HEK293T (cell line): ENCODE measurements at regions not wholly inside any gene's neighbourhood (a gene's known extent, or its start where the extent isn't known, plus 50 kb on each side); places are given as distances from the start of the nearest gene placed in this dataset.

Source experiments
- CTCF ChIA-PET: fragments of 350-600 bp; formaldehyde crosslinking; extraction: SDS; loops from one replicate; lab custom pipeline; 2021; ENCODE audit warnings: antibody characterized with exemption, inconsistent platforms; lab: Yijun Ruan, JAX
- POLR2A ChIA-PET: fragments of 350-600 bp; formaldehyde crosslinking; extraction: SDS; loops from one replicate; lab custom pipeline; 2020; ENCODE audit warnings: antibody characterized with exemption, inconsistent platforms; lab: Yijun Ruan, JAX
- DNase-seq: peaks from one replicate; pipeline ENCODE4 v3.0.0; 2012; ENCODE audit warnings: mixed read lengths; ENCODE audit errors: extremely low spot score
- ARNT ChIP-seq: fragments of 450-650 bp; IDR thresholded peaks from 2 replicates; pipeline ENCODE4 v1.6.1; 2017; ENCODE audit warnings: mild to moderate bottlenecking
- BHLHE40 ChIP-seq: fragments of 450-650 bp; IDR thresholded peaks from 2 replicates; pipeline ENCODE4 v1.6.1; 2016; ENCODE audit warnings: mild to moderate bottlenecking, moderate library complexity, borderline replicate concordance
- CTBP1 ChIP-seq: fragments of 450-650 bp; IDR thresholded peaks from 2 replicates; pipeline ENCODE4 v1.6.1; 2016; ENCODE audit warnings: borderline replicate concordance
- ELF4 ChIP-seq: fragments of 450-650 bp; IDR thresholded peaks from 2 replicates; pipeline ENCODE4 v1.6.1; 2017; ENCODE audit warnings: antibody characterized with exemption
- FOXA1 ChIP-seq: fragments of 450-650 bp; IDR thresholded peaks from 2 replicates; pipeline ENCODE4 v1.6.1; 2016; ENCODE audit warnings: mild to moderate bottlenecking
- FOXK2 ChIP-seq: fragments of 450-650 bp; IDR thresholded peaks from 2 replicates; pipeline ENCODE4 v1.6.1; 2016; ENCODE audit warnings: mild to moderate bottlenecking
- FOXM1 ChIP-seq: fragments of 450-650 bp; IDR thresholded peaks from 2 replicates; pipeline ENCODE4 v1.6.1; 2017; ENCODE audit warnings: mild to moderate bottlenecking, borderline replicate concordance
- HDGF ChIP-seq: fragments of 450-650 bp; IDR thresholded peaks from 2 replicates; pipeline ENCODE4 v1.6.1; 2017; ENCODE audit warnings: antibody characterized with exemption, borderline replicate concordance
- L3MBTL2 ChIP-seq: fragments of 450-650 bp; conservative IDR thresholded peaks from 2 replicates; pipeline ENCODE4 v1.6.1; 2016; ENCODE audit warnings: mild to moderate bottlenecking
- LEF1 ChIP-seq: fragments of 450-650 bp; IDR thresholded peaks from 2 replicates; pipeline ENCODE4 v1.6.1; 2017; ENCODE audit warnings: mild to moderate bottlenecking, borderline replicate concordance
- NFRKB ChIP-seq: fragments of 450-650 bp; IDR thresholded peaks from 2 replicates; pipeline ENCODE4 v1.6.1; 2016; ENCODE audit warnings: mild to moderate bottlenecking, moderate library complexity
- SP1 ChIP-seq: fragments of 450-650 bp; IDR thresholded peaks from 2 replicates; pipeline ENCODE4 v1.6.1; 2017
- SUZ12 ChIP-seq: fragments of 450-650 bp; IDR thresholded peaks from 2 replicates; pipeline ENCODE4 v1.6.1; 2016; ENCODE audit warnings: mild to moderate bottlenecking
- TARDBP ChIP-seq: fragments of 450-650 bp; IDR thresholded peaks from 2 replicates; pipeline ENCODE4 v1.6.1; 2016
- ZNF384 ChIP-seq: fragments of 450-650 bp; IDR thresholded peaks from 2 replicates; pipeline ENCODE4 v1.6.1; 2016
- TF ChIP-seq, protein P1 (sequence below): fragments of 450-650 bp; IDR thresholded peaks from 2 replicates; pipeline ENCODE4 v1.6.1; 2016

DNA sequence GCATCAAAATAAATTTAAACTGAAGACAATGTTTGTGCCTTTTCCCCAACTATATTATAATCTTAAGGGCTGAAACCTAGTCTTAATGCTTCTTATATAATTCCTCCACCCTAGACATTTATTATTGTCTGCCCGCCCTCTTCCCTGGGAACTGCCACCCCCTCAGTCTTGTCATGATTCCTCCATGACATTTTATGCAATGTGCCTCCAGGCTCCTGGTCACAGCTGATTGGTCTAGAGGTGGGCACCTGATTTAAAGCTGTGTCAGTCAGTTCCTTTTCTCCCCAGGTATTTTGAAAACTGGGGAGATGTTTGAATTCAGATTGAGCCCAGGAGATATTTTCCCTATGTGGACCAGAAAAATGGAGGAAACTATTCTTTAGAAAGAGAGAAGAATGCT, 401.4 kb downstream of the PCNX1 start:
- DNase-seq: no peak
- ChIA-PET CTCF (no interaction called here), POLR2A (no interaction called here)
- TF ChIP-seq TARDBP (no peak), CTBP1 (no peak), NFRKB (no peak), HDGF (no peak), SP1 (no peak), SUZ12 (no peak), BHLHE40 (no peak), LEF1 (no peak), L3MBTL2 (no peak), FOXM1 (no peak), ZNF384 (no peak), FOXK2 (no peak), FOXA1 (no peak), ELF4 (no peak), ARNT (no peak)
- TF ChIP-seq, protein P1, sequence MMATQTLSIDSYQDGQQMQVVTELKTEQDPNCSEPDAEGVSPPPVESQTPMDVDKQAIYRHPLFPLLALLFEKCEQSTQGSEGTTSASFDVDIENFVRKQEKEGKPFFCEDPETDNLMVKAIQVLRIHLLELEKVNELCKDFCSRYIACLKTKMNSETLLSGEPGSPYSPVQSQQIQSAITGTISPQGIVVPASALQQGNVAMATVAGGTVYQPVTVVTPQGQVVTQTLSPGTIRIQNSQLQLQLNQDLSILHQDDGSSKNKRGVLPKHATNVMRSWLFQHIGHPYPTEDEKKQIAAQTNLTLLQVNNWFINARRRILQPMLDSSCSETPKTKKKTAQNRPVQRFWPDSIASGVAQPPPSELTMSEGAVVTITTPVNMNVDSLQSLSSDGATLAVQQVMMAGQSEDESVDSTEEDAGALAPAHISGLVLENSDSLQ: no peak

DNA sequence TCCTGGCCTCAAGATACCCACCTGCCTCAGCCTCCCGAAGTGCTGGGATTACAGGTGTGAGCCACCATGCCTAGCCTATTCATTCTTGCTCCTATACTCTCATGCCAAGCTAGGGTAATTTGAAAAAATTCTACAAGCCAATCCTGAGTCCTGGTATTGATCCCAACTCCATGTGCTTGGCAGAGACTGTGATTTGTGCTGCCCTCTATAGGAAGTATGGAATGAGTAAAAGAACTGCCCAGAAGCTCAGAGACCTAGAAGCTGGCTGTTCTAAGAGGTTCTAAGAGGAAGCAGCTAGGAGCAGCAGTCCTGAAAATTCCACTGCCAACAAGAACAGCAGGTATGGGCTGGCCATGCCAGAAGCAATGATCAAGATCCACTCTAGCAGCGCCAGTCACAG, 402.5 kb downstream of the PCNX1 start:
- ChIA-PET CTCF (interaction anchor here (0.5 to 1.0 kb wide), 4 partner anchors 19 to 411 kb away, joined by 3 to 5 read pairs (median 3); no protein-coding TSS in a partner anchor), POLR2A (no interaction called here)

DNA sequence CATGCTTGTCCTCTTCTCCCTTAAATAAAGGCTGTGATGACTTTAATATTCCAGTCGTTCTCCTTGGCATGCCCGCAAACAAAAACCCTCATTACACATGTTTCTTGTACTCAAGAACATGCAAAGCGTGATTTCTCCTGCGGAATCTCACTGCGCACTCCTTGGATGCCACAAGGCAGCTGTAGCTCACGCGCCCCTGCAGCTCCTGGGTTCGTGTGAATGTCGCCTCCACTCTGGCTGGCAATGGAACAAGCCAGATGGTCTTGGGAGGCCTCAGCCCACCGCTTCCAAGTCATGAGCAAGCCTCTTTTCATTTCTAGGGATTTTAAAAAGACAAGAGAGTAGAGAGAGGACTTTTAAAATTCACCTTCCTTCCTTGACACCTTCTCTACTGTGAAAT, 403.8 kb downstream of the PCNX1 start:
- DNase-seq: no peak
- POLR2A ChIA-PET: no interaction called here
- CTCF ChIA-PET: no interaction called here
- TF ChIP-seq NFRKB: no peak
- TF ChIP-seq HDGF: no peak
- TF ChIP-seq SP1: no peak
- TF ChIP-seq BHLHE40: no peak
- TF ChIP-seq LEF1: no peak
- TF ChIP-seq SUZ12: no peak
- TF ChIP-seq ARNT: no peak
- TF ChIP-seq L3MBTL2: no peak
- TF ChIP-seq ELF4: no peak
- no peak for TF ChIP-seq TARDBP
- TF ChIP-seq CTBP1: no peak
- TF ChIP-seq FOXA1: no peak
- no peak for TF ChIP-seq ZNF384
- no peak for TF ChIP-seq FOXK2
- TF ChIP-seq, protein P1: no peak
- TF ChIP-seq FOXM1: no peak

More for the DNA sequence above, 402.5 kb downstream of the PCNX1 start:
- no peak for DNase-seq
- TF ChIP-seq ARNT: no peak
- no peak for TF ChIP-seq NFRKB
- no peak for TF ChIP-seq FOXK2
- TF ChIP-seq FOXA1: no peak
- TF ChIP-seq ELF4: no peak
- TF ChIP-seq BHLHE40: no peak
- TF ChIP-seq HDGF: no peak
- TF ChIP-seq LEF1: no peak
- TF ChIP-seq SP1: no peak
- TF ChIP-seq SUZ12: no peak
- TF ChIP-seq FOXM1: no peak
- TF ChIP-seq ZNF384: no peak

DNA sequence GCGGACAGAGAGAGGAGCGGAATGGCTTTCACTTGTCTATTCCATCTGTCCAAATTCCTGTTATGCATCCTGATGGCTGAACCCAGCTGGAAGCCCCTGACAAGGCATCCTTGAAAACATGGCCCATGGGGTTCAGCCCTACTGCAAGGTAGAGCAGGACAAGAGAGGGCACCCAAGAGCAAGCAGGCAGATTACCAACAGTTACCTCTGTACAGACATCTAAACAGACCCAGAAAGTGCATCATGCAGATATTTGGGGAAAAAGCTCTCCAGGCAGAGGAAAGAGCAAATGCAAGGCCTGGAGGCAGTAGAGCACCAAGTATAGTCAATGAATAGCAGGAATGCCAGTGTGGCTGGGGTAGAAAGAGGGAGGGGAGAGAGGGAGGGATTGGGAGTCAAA, 407.5 kb downstream of the PCNX1 start:
- ChIA-PET CTCF (no interaction called here), POLR2A (no interaction called here)
- TF ChIP-seq ARNT: no peak
- no peak for TF ChIP-seq SP1
- no peak for TF ChIP-seq FOXA1
- TF ChIP-seq TARDBP: no peak
- TF ChIP-seq FOXK2: no peak
- TF ChIP-seq HDGF: no peak
- TF ChIP-seq FOXM1: no peak
- TF ChIP-seq CTBP1: no peak
- no peak for TF ChIP-seq BHLHE40
- no peak for TF ChIP-seq SUZ12
- no peak for TF ChIP-seq ELF4
- no peak for TF ChIP-seq L3MBTL2
- TF ChIP-seq, protein P1: no peak
- TF ChIP-seq ZNF384: no peak
- TF ChIP-seq LEF1: no peak
- no peak for TF ChIP-seq NFRKB
- DNase-seq: no peak

DNA sequence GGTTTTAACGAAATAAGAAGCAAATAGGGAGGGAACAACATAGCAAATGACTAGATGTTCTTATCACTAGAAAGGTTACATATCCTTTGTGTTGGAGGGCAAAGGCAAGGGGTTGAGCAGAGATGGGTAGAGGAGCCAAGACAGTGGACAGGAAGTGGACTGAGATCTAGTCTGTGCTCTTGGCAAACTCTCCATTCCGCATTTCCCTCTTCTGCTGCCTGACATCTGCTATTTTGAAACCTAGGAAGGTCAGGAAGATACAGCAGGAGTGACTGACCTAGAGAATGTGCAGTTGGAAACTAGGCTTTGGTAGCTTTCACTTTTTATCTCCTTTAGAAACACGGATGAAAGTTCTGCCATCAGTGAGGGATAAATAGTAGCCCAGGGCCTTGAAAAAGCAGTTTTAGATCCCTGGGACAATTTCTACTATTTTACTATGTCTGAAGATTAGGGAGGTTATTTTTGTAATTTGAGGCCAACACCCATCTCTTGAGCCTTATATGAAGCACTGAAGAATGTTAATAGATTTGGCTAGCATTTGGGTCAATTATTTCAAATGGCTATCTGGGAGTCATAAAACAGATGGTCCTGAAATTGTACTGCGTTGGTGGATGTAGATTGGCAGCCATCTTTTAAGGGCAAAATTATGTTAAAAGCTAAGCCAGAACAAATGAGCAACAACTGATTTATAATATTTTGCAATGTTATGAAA, 410.3 kb downstream of the PCNX1 start:
- ChIA-PET CTCF (interaction anchor here (0.7 kb wide), 1 partner anchor 402 kb away, joined by 3 read pairs; no protein-coding TSS in a partner anchor), POLR2A (no interaction called here)
- DNase-seq: no peak
- TF ChIP-seq TARDBP: no peak
- no peak for TF ChIP-seq SUZ12
- no peak for TF ChIP-seq ZNF384
- no peak for TF ChIP-seq LEF1
- no peak for TF ChIP-seq SP1
- TF ChIP-seq HDGF: no peak
- TF ChIP-seq L3MBTL2: no peak
